Thoracic aorta (tissue), 2 donors: ENCODE measurements at regions not wholly inside any gene's neighbourhood (a gene's known extent, or its start where the extent isn't known, plus 50 kb on each side); places are given as distances from the start of the nearest gene placed in this dataset.

Experiments
- ATAC-seq: fragments of 150-250 bp; one replicate; pipeline ENCODE4 v1.8.0; 2017; ENCODE audit warnings: low read depth; ENCODE audit not compliant: insufficient number of reproducible peaks, low FRiP score
- DNase-seq: peaks from one replicate; pipeline ENCODE4 v3.0.0-alpha.2; 2020; ENCODE audit warnings: low spot score
- H3K27ac ChIP-seq, 2 donors: fragments of 200-600 bp; sonication (generic); 1 replicate in 1 of 2; 2 replicates in 1 of 2; pipeline ENCODE4 v1.5.1; 2016; ENCODE audit warnings: mild to moderate bottlenecking in 2 of 2, moderate library complexity in 2 of 2
- H3K27me3 ChIP-seq: fragments of 200-600 bp; sonication (generic); replicated peaks from 2 replicates; pipeline ENCODE4 v1.6.0; 2016; ENCODE audit warnings: mild to moderate bottlenecking; ENCODE audit not compliant: insufficient read depth
- H3K36me3 ChIP-seq: fragments of 200-600 bp; sonication (generic); one replicate; pipeline ENCODE4 v1.5.1; 2016
- H3K4me1 ChIP-seq, 2 donors: fragments of 200-600 bp; sonication (generic); 1 replicate in 1 of 2; 2 replicates in 1 of 2; pipeline versions ENCODE4 v1.5.1 to v1.6.0; 2016; ENCODE audit warnings: low read depth in 2 of 2, mild to moderate bottlenecking in 1 of 2; ENCODE audit not compliant: control insufficient read depth in 1 of 2
- H3K4me3 ChIP-seq: fragments of 200-600 bp; sonication (generic); 2 replicates; pipeline ENCODE4 v1.5.1; 2016; ENCODE audit warnings: mild to moderate bottlenecking
- H3K9me3 ChIP-seq: fragments of 200-600 bp; sonication (generic); 2 replicates; pipeline ENCODE4 v1.5.1; 2016
- TF ChIP-seq, protein P1 (sequence below): fragments of 200-600 bp; sonication (generic); IDR thresholded peaks from one replicate; pipeline ENCODE4 v1.5.1; 2019; ENCODE audit warnings: antibody characterized with exemption

- Histone ChIP-seq H3K36me3 (no peaks in the 10 kb centered on the region), H3K27me3 (no peaks in the 10 kb centered on the region), H3K27ac (no peak overlapping the region), H3K4me1 (no peaks in the 10 kb centered on the region), H3K4me3 (no peak overlapping the region), H3K9me3 (no peaks in the 10 kb centered on the region)
- TF ChIP-seq, protein P1, sequence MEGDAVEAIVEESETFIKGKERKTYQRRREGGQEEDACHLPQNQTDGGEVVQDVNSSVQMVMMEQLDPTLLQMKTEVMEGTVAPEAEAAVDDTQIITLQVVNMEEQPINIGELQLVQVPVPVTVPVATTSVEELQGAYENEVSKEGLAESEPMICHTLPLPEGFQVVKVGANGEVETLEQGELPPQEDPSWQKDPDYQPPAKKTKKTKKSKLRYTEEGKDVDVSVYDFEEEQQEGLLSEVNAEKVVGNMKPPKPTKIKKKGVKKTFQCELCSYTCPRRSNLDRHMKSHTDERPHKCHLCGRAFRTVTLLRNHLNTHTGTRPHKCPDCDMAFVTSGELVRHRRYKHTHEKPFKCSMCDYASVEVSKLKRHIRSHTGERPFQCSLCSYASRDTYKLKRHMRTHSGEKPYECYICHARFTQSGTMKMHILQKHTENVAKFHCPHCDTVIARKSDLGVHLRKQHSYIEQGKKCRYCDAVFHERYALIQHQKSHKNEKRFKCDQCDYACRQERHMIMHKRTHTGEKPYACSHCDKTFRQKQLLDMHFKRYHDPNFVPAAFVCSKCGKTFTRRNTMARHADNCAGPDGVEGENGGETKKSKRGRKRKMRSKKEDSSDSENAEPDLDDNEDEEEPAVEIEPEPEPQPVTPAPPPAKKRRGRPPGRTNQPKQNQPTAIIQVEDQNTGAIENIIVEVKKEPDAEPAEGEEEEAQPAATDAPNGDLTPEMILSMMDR = no peak
- ATAC-seq = no peak
- DNase-seq = no peak
These were observed 210.8 kb upstream of the GYPA start for GRCh38 chr4:144351306-144351705.

DNA sequence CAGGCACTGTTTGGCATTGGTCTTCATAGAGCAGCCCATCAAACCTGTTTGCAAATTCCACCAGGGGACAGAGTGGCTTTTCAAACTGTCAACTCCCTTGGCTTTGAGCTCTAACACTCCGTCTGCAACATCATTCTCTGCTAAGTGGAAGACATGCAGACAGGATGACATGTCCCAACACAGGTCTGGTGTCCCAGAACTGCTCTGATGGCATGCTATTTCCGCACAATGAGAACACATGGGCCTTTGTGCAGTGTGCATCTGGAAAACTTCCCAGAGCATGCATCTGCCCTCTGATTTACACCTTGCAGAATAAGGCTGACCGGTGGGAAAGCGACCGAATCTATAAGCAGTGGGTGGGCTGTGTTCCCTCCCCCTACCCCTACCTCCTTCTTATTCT is 212.8 kb upstream of the GYPA start:
- no peak overlapping the region for H3K4me3 ChIP-seq
- H3K27ac ChIP-seq = no peak overlapping the region
- no peaks in the 10 kb centered on the region for H3K9me3 ChIP-seq
- H3K36me3 ChIP-seq = no peaks in the 10 kb centered on the region
- no peak for DNase-seq
- no peak for ATAC-seq
- no peaks in the 10 kb centered on the region for H3K27me3 ChIP-seq
- H3K4me1 ChIP-seq = no peaks in the 10 kb centered on the region
- TF ChIP-seq, protein P1 = no peak

- Histone ChIP-seq H3K4me1 (no peaks in the 10 kb centered on the region), H3K4me3 (no peak overlapping the region), H3K27me3 (no peaks in the 10 kb centered on the region), H3K9me3 (no peaks in the 10 kb centered on the region), H3K36me3 (no peaks in the 10 kb centered on the region), H3K27ac (no peak overlapping the region)
- DNase-seq (no peak), ATAC-seq (no peak)
- TF ChIP-seq, protein P1 = no peak
These were observed 215.6 kb upstream of the GYPA start for GRCh38 chr4:144355811-144356757.

- H3K27me3 ChIP-seq = no peaks in the 10 kb centered on the region
- H3K27ac ChIP-seq = no peak overlapping the region
- TF ChIP-seq, protein P1 = no peak
- DNase-seq = no peak
- no peak overlapping the region for H3K4me3 ChIP-seq
- H3K4me1 ChIP-seq = no peaks in the 10 kb centered on the region
- H3K9me3 ChIP-seq = no peaks in the 10 kb centered on the region
- ATAC-seq = no peak
- H3K36me3 ChIP-seq = no peaks in the 10 kb centered on the region
These were observed 216.4 kb upstream of the GYPA start for GRCh38 chr4:144356941-144357381.

- no peak for ATAC-seq
- H3K27me3 ChIP-seq = no peaks in the 10 kb centered on the region
- H3K36me3 ChIP-seq = no peaks in the 10 kb centered on the region
- TF ChIP-seq, protein P1 = no peak
- no peaks in the 10 kb centered on the region for H3K9me3 ChIP-seq
- no peak overlapping the region for H3K27ac ChIP-seq
- no peak overlapping the region for H3K4me3 ChIP-seq
- H3K4me1 ChIP-seq = no peaks in the 10 kb centered on the region
- no peak for DNase-seq
These were observed 217.5 kb upstream of the GYPA start for GRCh38 chr4:144357975-144358374.
